Natural killer cell (primary cell): ENCODE measurements at regions not wholly inside any gene's neighbourhood (a gene's known extent, or its start where the extent isn't known, plus 50 kb on each side); places are given as distances from the start of the nearest gene placed in this dataset.
A peak's percentile ranks its signal among the peaks of the same experiment; 100 is the strongest.

Experiments
- ATAC-seq, 3 donors: fragments of 150-1000 bp in 2 of 3; fragments of 200-7000 bp in 1 of 3; cut with Tn5 transposase; 1 replicate in 1 of 3; 2 replicates in 2 of 3; pipeline ENCODE4 v1.10.0; 2021; ENCODE audit warnings: mild to moderate bottlenecking in 2 of 3, moderate library complexity in 2 of 3
- DNase-seq, 2 donors: peaks; one replicate each; pipeline versions ENCODE4 v3.0.0 to v3.0.0-alpha.2; 2013 to 2021; ENCODE audit warnings: mixed read lengths in 1 of 2
- H3K27ac ChIP-seq: one replicate; pipeline ENCODE4 v1.5.1; 2013; ENCODE audit warnings: mild to moderate bottlenecking, low read length
- H3K27me3 ChIP-seq: one replicate; pipeline ENCODE4 v1.6.1; 2013; ENCODE audit warnings: low read length; ENCODE audit not compliant: control insufficient read depth, insufficient read depth
- H3K36me3 ChIP-seq: one replicate; pipeline ENCODE4 v1.6.1; 2013; ENCODE audit warnings: low read length; ENCODE audit not compliant: control insufficient read depth, insufficient read depth
- H3K4me1 ChIP-seq: one replicate; pipeline ENCODE4 v1.6.1; 2013; ENCODE audit warnings: low read length; ENCODE audit not compliant: control insufficient read depth, insufficient read depth
- H3K4me3 ChIP-seq: one replicate; pipeline ENCODE4 v1.5.1; 2013; ENCODE audit warnings: low read length
- H3K9me3 ChIP-seq: one replicate; pipeline ENCODE4 v1.6.1; 2013; ENCODE audit warnings: low read length; ENCODE audit not compliant: control insufficient read depth, insufficient read depth
- H3K27ac Mint-ChIP-seq, 2 donors: one replicate each; pipeline ENCODE4 v1.8.0; 2022; ENCODE audit warnings: mild to moderate bottlenecking in 2 of 2, mixed read lengths in 2 of 2, moderate library complexity in 1 of 2
- H3K27me3 Mint-ChIP-seq, 2 donors: one replicate each; pipeline ENCODE4 v1.8.0; 2022; ENCODE audit warnings: low read depth in 2 of 2, mixed read lengths in 2 of 2
- H3K36me3 Mint-ChIP-seq: one replicate; pipeline ENCODE4 v1.8.0; 2022; ENCODE audit warnings: mixed read lengths
- H3K4me1 Mint-ChIP-seq, 2 donors: one replicate each; pipeline ENCODE4 v1.8.0; 2022; ENCODE audit warnings: mixed read lengths in 2 of 2
- H3K4me3 Mint-ChIP-seq: one replicate; pipeline ENCODE4 v1.8.0; 2022; ENCODE audit warnings: mild to moderate bottlenecking, moderate library complexity, mixed read lengths
- H3K9me3 Mint-ChIP-seq, 2 donors: one replicate each; pipeline ENCODE4 v1.8.0; 2022; ENCODE audit warnings: mixed read lengths in 2 of 2
- CTCF ChIP-seq: fragments of 200-600 bp; IDR thresholded peaks from one replicate; pipeline ENCODE4 v1.8.0; 2022; ENCODE audit warnings: antibody characterized with exemption
- WGBS: methylation state at CpG from one replicate; pipeline ENCODE4 v1.1.7; 2013; ENCODE audit warnings: missing lambda C conversion rate; ENCODE audit not compliant: insufficient coverage; 5-methylcytosine and 5-hydroxymethylcytosine counted together
- intact Hi-C: fragments of 100-400 bp; cut with micrococcal nuclease; formaldehyde crosslinking; loops from one replicate; pipeline ENCODE4 v1.14.2; 2022

- WGBS = 90% methylated on average over 8 of the region's 11 CpGs
- H3K9me3 ChIP-seq = no peaks in the 10 kb centered on the region
- Mint-ChIP-seq H3K4me1 (peaks cover 18 to 21% of the 10 kb centered on the region in 2 donors), H3K36me3 (no peaks in the 10 kb centered on the region), H3K27ac (no peak overlapping the region), H3K4me3 (no peak overlapping the region), H3K9me3 (no peaks in the 10 kb centered on the region), H3K27me3 (no peaks in the 10 kb centered on the region)
- peaks cover 11% of the 10 kb centered on the region for H3K4me1 ChIP-seq
- H3K27me3 ChIP-seq = no peaks in the 10 kb centered on the region
- H3K4me3 ChIP-seq = no peak overlapping the region
- DNase-seq (no peak), ATAC-seq (no peak)
- no peaks in the 10 kb centered on the region for H3K36me3 ChIP-seq
- intact Hi-C loops = no loop called here
- no peak for TF ChIP-seq CTCF
- no peak overlapping the region for H3K27ac ChIP-seq
Measured at GRCh38 chr7:140267381-140268226, 90.8 kb upstream of the KDM7A start.

- no peaks in the 10 kb centered on the region for H3K9me3 Mint-ChIP-seq
- Histone ChIP-seq H3K4me1 (peaks cover 17% of the 10 kb centered on the region), H3K9me3 (no peaks in the 10 kb centered on the region), H3K36me3 (no peaks in the 10 kb centered on the region), H3K27me3 (no peaks in the 10 kb centered on the region), H3K27ac (peak overlapping the region; percentile 62), H3K4me3 (no peak overlapping the region)
- H3K4me1 Mint-ChIP-seq = peaks cover 24 to 26% of the 10 kb centered on the region in 2 donors
- H3K27me3 Mint-ChIP-seq = no peaks in the 10 kb centered on the region
- WGBS = 36% methylated on average over 6 of the region's 6 CpGs
- intact Hi-C loops = no loop called here
- no peaks in the 10 kb centered on the region for H3K36me3 Mint-ChIP-seq
- H3K27ac Mint-ChIP-seq = peak overlapping the region; percentile 52 to 93
- peak in 1 of 2 donors; percentile 81 for DNase-seq
- TF ChIP-seq CTCF = no peak
- H3K4me3 Mint-ChIP-seq = peak overlapping the region; percentile 87
- ATAC-seq = peak; percentile 70 to 91 (median 84)
Measured at GRCh38 chr7:140263277-140263676, 86.5 kb upstream of the KDM7A start.

- Histone ChIP-seq H3K4me1 (peaks cover 17% of the 10 kb centered on the region), H3K9me3 (no peaks in the 10 kb centered on the region), H3K36me3 (no peaks in the 10 kb centered on the region), H3K27ac (no peak overlapping the region), H3K4me3 (no peak overlapping the region), H3K27me3 (no peaks in the 10 kb centered on the region)
- intact Hi-C loops = loop anchor here (1.0 kb wide), 1 partner anchor 9 kb away; no protein-coding TSS in a partner anchor
- Mint-ChIP-seq H3K36me3 (no peaks in the 10 kb centered on the region), H3K27me3 (no peaks in the 10 kb centered on the region), H3K4me1 (peaks cover 24 to 26% of the 10 kb centered on the region in 2 donors), H3K9me3 (no peaks in the 10 kb centered on the region), H3K4me3 (peak overlapping the region; percentile 87), H3K27ac (peak overlapping the region; percentile 52 to 93)
- WGBS = 94% methylated on average over 5 of the region's 6 CpGs
- DNase-seq (peak in 1 of 2 donors; percentile 28), ATAC-seq (peak; percentile 58 to 85 (median 63))
- no peak for TF ChIP-seq CTCF
Measured at GRCh38 chr7:140262242-140262903, 85.6 kb upstream of the KDM7A start.
